Upper lobe of right lung (tissue), 1 donor: ENCODE measurements at regions not wholly inside any gene's neighbourhood (a gene's known extent, or its start where the extent isn't known, plus 50 kb on each side); places are given as distances from the start of the nearest gene placed in this dataset.

ENCODE experiments used
- ATAC-seq: fragments of 200-7000 bp; cut with Tn5 transposase; one replicate; pipeline ENCODE4 v1.9.1; 2020; ENCODE audit warnings: mild to moderate bottlenecking, moderate library complexity
- DNase-seq: peaks from one replicate; pipeline ENCODE4 v3.0.0-alpha.2; 2020
- H3K27ac ChIP-seq: fragments of 200-600 bp; one replicate; pipeline ENCODE4 v1.8.0; 2022
- H3K27me3 ChIP-seq: fragments of 200-600 bp; one replicate; pipeline ENCODE4 v1.8.0; 2022; ENCODE audit warnings: mild to moderate bottlenecking
- H3K36me3 ChIP-seq: fragments of 200-600 bp; one replicate; pipeline ENCODE4 v1.8.0; 2022
- H3K4me1 ChIP-seq: fragments of 200-600 bp; one replicate; pipeline ENCODE4 v1.8.0; 2022
- H3K4me3 ChIP-seq: fragments of 200-600 bp; one replicate; pipeline ENCODE4 v1.8.0; 2022; ENCODE audit warnings: mild to moderate bottlenecking
- H3K9me3 ChIP-seq: fragments of 200-600 bp; one replicate; pipeline ENCODE4 v1.8.0; 2022
- CTCF ChIP-seq: fragments of 200-600 bp; IDR thresholded peaks from one replicate; pipeline ENCODE4 v1.8.0; 2022; ENCODE audit warnings: antibody characterized with exemption
- intact Hi-C: fragments of 100-400 bp; cut with DNase I; formaldehyde crosslinking; loops from one replicate; pipeline ENCODE4 v1.11.0; 2022
- donor health status: DM: no; HTN: yes; CAD: no; lungs with severe emphysema.

- Histone ChIP-seq H3K27me3 (no peaks in the 10 kb centered on the region), H3K9me3 (no peaks in the 10 kb centered on the region), H3K27ac (no peak overlapping the region), H3K4me3 (no peak overlapping the region), H3K36me3 (no peaks in the 10 kb centered on the region), H3K4me1 (no peaks in the 10 kb centered on the region)
- no peak for ATAC-seq
- intact Hi-C loops: no loop called here
- DNase-seq: no peak
- TF ChIP-seq CTCF: no peak
Observed at GRCh38 chr1:118272884-118273283, 87.9 kb upstream of the SPAG17 start.

DNA sequence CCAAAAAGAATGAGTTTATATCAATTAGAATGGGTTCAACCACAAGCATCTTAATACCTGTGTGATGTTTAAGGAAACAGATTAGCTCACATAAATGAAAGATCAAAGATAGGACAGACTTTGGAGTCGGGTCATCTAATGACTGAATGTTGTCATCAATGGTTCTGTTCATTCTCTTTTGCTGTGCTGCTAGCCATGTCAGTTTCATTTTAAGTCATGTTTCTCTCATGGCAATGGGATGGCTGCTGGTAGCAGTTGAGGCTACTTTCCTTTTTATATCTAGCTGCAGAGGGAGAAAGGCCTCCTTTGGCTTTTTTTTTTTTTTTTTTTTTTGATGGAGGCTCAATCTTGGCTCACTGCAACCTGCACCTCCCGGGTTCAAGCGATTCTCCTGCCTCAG is 86.9 kb upstream of the SPAG17 start:
- no peak for ATAC-seq
- H3K4me1 ChIP-seq: no peaks in the 10 kb centered on the region
- TF ChIP-seq CTCF: no peak
- DNase-seq: no peak
- H3K36me3 ChIP-seq: no peaks in the 10 kb centered on the region
- no peaks in the 10 kb centered on the region for H3K27me3 ChIP-seq
- no peaks in the 10 kb centered on the region for H3K9me3 ChIP-seq
- H3K4me3 ChIP-seq: no peak overlapping the region
- intact Hi-C loops: no loop called here
- no peak overlapping the region for H3K27ac ChIP-seq

- H3K27me3 ChIP-seq: no peaks in the 10 kb centered on the region
- H3K27ac ChIP-seq: no peak overlapping the region
- TF ChIP-seq CTCF: no peak
- no peak overlapping the region for H3K4me3 ChIP-seq
- H3K4me1 ChIP-seq: no peaks in the 10 kb centered on the region
- no peaks in the 10 kb centered on the region for H3K9me3 ChIP-seq
- H3K36me3 ChIP-seq: no peaks in the 10 kb centered on the region
- ATAC-seq (no peak), DNase-seq (no peak)
- intact Hi-C loops: no loop called here
Observed at GRCh38 chr1:118269598-118269997, 84.6 kb upstream of the SPAG17 start.

GRCh38 chr1:118266436-118266835 is 81.4 kb upstream of the SPAG17 start:
- no peak overlapping the region for H3K4me3 ChIP-seq
- no peaks in the 10 kb centered on the region for H3K9me3 ChIP-seq
- DNase-seq (no peak), ATAC-seq (no peak)
- no peaks in the 10 kb centered on the region for H3K4me1 ChIP-seq
- intact Hi-C loops: no loop called here
- no peak for TF ChIP-seq CTCF
- no peaks in the 10 kb centered on the region for H3K36me3 ChIP-seq
- no peaks in the 10 kb centered on the region for H3K27me3 ChIP-seq
- H3K27ac ChIP-seq: no peak overlapping the region

DNA sequence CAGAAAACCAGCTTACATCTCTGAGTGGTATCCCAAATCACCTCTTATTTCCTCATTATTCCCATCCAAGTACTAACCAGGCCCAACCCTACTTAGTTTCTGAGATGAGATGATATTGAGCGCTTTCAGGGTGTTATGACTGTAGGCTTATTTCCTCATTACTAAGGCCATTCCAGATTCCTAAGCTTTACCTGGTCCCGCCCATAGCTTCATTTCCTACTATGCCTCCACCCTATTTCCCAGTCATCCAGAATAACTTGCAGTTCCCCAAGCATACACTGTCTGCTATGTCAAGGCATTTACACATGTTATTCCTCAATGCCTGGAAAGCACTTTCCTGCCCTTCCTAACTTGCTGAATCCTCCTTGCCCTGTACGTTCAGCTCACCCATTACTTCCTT is 79.3 kb upstream of the SPAG17 start:
- H3K4me3 ChIP-seq: no peak overlapping the region
- H3K36me3 ChIP-seq: no peaks in the 10 kb centered on the region
- ATAC-seq (no peak), DNase-seq (no peak)
- TF ChIP-seq CTCF: no peak
- H3K4me1 ChIP-seq: no peaks in the 10 kb centered on the region
- H3K27ac ChIP-seq: no peak overlapping the region
- intact Hi-C loops: no loop called here
- no peaks in the 10 kb centered on the region for H3K27me3 ChIP-seq
- no peaks in the 10 kb centered on the region for H3K9me3 ChIP-seq

GRCh38 chr1:118262865-118263264 is 77.8 kb upstream of the SPAG17 start:
- Histone ChIP-seq H3K36me3 (no peaks in the 10 kb centered on the region), H3K27ac (no peak overlapping the region), H3K27me3 (no peaks in the 10 kb centered on the region), H3K9me3 (no peaks in the 10 kb centered on the region), H3K4me1 (no peaks in the 10 kb centered on the region), H3K4me3 (no peak overlapping the region)
- no peak for TF ChIP-seq CTCF
- no peak for DNase-seq
- intact Hi-C loops: no loop called here
- no peak for ATAC-seq
